Lower leg skin (tissue), 4 donors: ENCODE measurements at regions not wholly inside any gene's neighbourhood (a gene's known extent, or its start where the extent isn't known, plus 50 kb on each side); places are given as distances from the start of the nearest gene placed in this dataset.

ENCODE experiments used
- DNase-seq, 2 donors: peaks; one replicate each; pipeline ENCODE4 v3.0.0-alpha.2; 2019; ENCODE audit warnings: low spot score in 2 of 2
- H3K4me3 ChIP-seq: fragments of 200-600 bp; sonication (generic); 2 replicates; pipeline ENCODE4 v1.5.1; 2017; ENCODE audit warnings: mild to moderate bottlenecking, low read depth; ENCODE audit not compliant: poor library complexity, severe bottlenecking
- POLR2A ChIP-seq, 2 donors: fragments of 450-650 bp; IDR thresholded peaks; one replicate each; pipeline ENCODE4 v1.6.1; 2016 to 2017; ENCODE audit warnings: antibody characterized with exemption in 2 of 2, mild to moderate bottlenecking in 1 of 2, moderate library complexity in 1 of 2
- WGBS, 2 donors: methylation state at CpG; one replicate each; pipeline ENCODE4 v1.1.5; 2018; 5-methylcytosine and 5-hydroxymethylcytosine counted together
- intact Hi-C: fragments of 100-400 bp; cut with DNase I; formaldehyde crosslinking; loops from one replicate; pipeline ENCODE4 v1.15.0; 2023; ENCODE audit warnings: low total_unique reads
- TF ChIP-seq, protein P1 (sequence below), 3 donors: fragments of 450-650 bp; IDR thresholded peaks; one replicate each; pipeline ENCODE4 v1.5.1; 2016; ENCODE audit warnings: antibody characterized with exemption in 3 of 3, mild to moderate bottlenecking in 3 of 3, moderate library complexity in 2 of 3

DNA sequence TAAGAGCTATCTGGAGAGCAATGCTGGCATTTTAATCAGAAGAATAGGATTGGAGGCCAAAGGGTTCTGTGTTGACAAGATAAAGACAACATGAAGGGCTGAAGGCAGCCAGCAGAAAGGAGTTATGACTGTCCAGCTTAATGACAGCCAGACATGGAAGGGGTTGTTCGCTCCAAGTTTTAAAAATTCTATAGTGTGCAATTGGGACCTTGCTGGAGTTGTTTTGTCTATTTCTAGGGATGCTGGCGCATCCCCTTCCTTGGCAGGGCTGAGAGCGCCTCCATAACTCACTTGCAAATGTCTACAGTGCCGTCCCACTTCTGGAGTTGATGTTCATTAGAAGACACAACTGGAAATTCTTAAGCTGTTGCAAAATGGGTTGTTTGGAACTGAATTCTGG, 200.7 kb downstream of the TLE3 start:
- no peak overlapping the region for H3K4me3 ChIP-seq
- intact Hi-C loops = no loop called here
- 62 to 66% methylated on average over 4 of the region's 4 CpGs for WGBS, 2 donors
- TF ChIP-seq, protein P1, sequence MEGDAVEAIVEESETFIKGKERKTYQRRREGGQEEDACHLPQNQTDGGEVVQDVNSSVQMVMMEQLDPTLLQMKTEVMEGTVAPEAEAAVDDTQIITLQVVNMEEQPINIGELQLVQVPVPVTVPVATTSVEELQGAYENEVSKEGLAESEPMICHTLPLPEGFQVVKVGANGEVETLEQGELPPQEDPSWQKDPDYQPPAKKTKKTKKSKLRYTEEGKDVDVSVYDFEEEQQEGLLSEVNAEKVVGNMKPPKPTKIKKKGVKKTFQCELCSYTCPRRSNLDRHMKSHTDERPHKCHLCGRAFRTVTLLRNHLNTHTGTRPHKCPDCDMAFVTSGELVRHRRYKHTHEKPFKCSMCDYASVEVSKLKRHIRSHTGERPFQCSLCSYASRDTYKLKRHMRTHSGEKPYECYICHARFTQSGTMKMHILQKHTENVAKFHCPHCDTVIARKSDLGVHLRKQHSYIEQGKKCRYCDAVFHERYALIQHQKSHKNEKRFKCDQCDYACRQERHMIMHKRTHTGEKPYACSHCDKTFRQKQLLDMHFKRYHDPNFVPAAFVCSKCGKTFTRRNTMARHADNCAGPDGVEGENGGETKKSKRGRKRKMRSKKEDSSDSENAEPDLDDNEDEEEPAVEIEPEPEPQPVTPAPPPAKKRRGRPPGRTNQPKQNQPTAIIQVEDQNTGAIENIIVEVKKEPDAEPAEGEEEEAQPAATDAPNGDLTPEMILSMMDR (IDR thresholded peaks at IDR 0.05) = no peak
- TF ChIP-seq POLR2A (IDR thresholded peaks at IDR 0.05) = no peak
- DNase-seq = no peak

GRCh38 chr15:69897471-69898237, 200.1 kb downstream of the TLE3 start:
- peak in 1 of 2 donors; percentile 34 for DNase-seq
- TF ChIP-seq, protein P1 (IDR thresholded peaks at IDR 0.05) = no peak
- TF ChIP-seq POLR2A (IDR thresholded peaks at IDR 0.05) = no peak
- intact Hi-C loops = no loop called here
- H3K4me3 ChIP-seq = no peak overlapping the region
- WGBS, 2 donors = 61 to 68% methylated on average over 9 of the region's 9 CpGs

DNA sequence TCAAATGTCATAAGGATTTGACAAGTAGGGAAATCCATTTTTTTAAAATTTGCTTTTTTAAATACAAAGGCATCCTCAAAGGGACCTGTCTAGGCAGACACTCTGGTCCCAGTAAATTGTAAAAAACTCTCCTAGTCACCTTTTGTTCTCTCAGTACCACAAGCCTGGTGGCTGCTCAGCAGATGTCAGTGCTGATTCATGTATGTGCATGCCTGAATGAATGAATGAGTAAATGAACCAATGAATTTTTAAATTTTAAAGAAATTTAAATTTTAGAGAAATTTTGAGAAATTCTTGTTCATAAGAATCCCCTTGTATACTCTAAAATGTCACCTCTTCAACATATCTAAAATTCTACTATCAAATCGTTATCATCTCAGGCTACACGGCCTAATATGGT, 199.5 kb downstream of the TLE3 start:
- no peak for TF ChIP-seq POLR2A (IDR thresholded peaks at IDR 0.05)
- TF ChIP-seq, protein P1 (IDR thresholded peaks at IDR 0.05) = no peak
- DNase-seq = no peak
- intact Hi-C loops = no loop called here
- H3K4me3 ChIP-seq = no peak overlapping the region
- 91% methylated on average over 2 of the region's 2 CpGs for WGBS, 2 donors

DNA sequence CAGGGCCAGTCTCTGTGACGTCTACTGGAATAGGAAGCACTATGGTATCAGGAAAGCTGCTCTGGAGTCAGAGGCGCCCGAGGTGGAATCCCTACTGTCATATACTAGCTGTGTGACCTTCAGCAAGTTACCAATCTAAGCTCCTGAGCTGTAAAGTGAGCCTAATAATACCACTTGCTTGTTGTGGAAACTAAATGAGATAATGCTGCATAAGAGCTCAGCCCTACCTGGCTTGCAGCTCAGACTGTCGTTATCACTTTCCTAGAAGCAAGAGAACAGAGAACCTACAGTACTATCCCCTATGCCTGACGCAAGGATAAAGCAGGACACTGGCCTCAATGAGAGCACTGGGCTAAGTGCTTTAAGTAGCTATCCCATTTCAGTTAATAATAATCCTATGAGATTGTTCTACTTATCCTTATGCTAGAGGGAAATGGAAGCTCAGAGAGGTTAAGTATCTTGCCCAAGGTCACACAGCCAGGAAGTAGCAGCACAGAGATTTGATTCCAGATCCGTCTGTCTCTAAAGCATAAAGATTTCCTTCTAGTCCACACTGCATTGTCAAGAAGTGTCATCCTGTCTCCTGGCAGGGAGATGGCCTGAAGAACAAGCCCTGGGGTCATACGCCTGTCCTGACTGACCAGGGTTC, 195.2 kb downstream of the TLE3 start:
- WGBS, 2 donors = 86 to 96% methylated on average over 7 of the region's 7 CpGs
- TF ChIP-seq POLR2A (IDR thresholded peaks at IDR 0.05) = no peak
- TF ChIP-seq, protein P1 (IDR thresholded peaks at IDR 0.05) = no peak
- no peak overlapping the region for H3K4me3 ChIP-seq
- DNase-seq = no peak
- intact Hi-C loops = no loop called here

DNA sequence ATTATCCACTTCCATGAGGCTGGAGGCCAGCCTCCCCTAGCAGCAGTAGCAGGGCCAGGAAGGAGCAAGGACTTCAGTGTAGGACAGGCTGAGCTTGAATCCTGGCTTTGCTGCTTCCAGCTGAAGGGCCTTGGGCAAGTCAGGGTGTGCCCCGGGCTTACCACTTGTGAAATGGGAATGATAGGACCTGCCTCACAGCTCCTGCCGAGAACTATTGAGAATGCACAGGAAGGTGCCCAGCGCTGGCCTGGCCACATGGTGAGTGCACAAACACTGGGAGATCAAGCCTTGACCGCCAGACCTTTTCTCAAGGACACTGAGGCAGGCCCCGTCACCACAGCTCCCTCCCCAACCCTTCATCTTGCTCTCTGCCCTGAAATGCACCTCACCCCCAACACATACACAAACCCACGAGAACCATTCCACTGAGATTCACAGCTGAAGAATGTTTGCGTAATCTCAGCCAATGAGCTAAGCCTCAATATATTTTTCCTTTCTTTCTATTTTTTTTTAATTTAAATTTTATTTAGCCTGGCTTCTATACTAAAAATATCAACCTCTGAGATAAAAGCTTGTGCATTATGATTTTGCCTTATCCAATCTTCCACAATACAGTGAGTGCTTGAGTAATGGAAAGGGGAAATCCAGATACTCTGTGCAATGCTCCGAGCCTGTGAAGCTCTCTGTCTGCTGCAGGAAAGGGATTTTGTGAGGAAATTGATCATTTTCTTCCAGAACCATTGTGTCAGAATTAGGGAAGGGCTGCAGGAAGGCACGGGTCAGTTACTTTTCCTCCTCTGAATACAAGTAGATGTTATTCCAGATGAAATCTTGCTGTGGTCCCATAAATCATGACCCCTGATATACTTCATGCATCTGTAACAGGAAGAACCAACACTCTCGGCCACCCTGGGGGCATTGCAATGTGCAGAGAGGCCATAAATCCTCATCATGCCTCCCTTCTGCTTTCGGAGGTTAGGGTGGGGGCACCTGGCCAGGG, 193.9 kb downstream of the TLE3 start:
- intact Hi-C loops = no loop called here
- WGBS, 2 donors = 72% methylated on average over 11 of the region's 11 CpGs
- no peak overlapping the region for H3K4me3 ChIP-seq
- DNase-seq = no peak
- TF ChIP-seq, protein P1 (IDR thresholded peaks at IDR 0.05) = no peak
- no peak for TF ChIP-seq POLR2A (IDR thresholded peaks at IDR 0.05)
